HL-60 (cell line): ENCODE measurements at regions not wholly inside any gene's neighbourhood (a gene's known extent, or its start where the extent isn't known, plus 50 kb on each side); places are given as distances from the start of the nearest gene placed in this dataset.

Source experiments
- DNase-seq, 2 experiments: peaks; one replicate each; pipeline ENCODE4 v3.0.0-alpha.2; 2010 to 2020; ENCODE audit warnings: low read depth in 1 of 2, low spot score in 1 of 2
- H3K27ac ChIP-seq: fragments of 250-450 bp; sonication (Bioruptor Pico); replicated peaks from 2 replicates; pipeline ENCODE4 v1.5.1; 2020; ENCODE audit warnings: mild to moderate bottlenecking, moderate library complexity
- H3K27me3 ChIP-seq: fragments of 250-450 bp; sonication (Bioruptor Pico); 2 replicates; pipeline ENCODE4 v1.5.1; 2021; ENCODE audit warnings: mild to moderate bottlenecking, moderate library complexity; ENCODE audit not compliant: insufficient read depth, poor library complexity, severe bottlenecking
- H3K4me3 ChIP-seq: replicated peaks from 2 replicates; pipeline ENCODE4 v1.5.1; 2011; ENCODE audit warnings: mild to moderate bottlenecking, control low read depth, low read length; ENCODE audit not compliant: insufficient read depth
- GABPA ChIP-seq: IDR thresholded peaks from 2 replicates; pipeline ENCODE4 v1.6.1; 2012; ENCODE audit warnings: low read depth
- POLR2AphosphoS5 ChIP-seq: IDR thresholded peaks from 2 replicates; pipeline ENCODE4 v1.6.1; 2012; ENCODE audit warnings: low read depth
- SPI1 ChIP-seq: IDR thresholded peaks from 2 replicates; pipeline ENCODE4 v1.6.1; 2012; ENCODE audit warnings: low read depth, mild to moderate bottlenecking, borderline replicate concordance
- TF ChIP-seq, protein P1 (sequence below): IDR thresholded peaks from one replicate; pipeline ENCODE4 v1.5.1; 2011; ENCODE audit warnings: low read length, control low read depth, inconsistent platforms; ENCODE audit not compliant: insufficient read depth
- TF ChIP-seq, protein P2 (sequence below): IDR thresholded peaks from 2 replicates; pipeline ENCODE4 v1.6.1; 2012; ENCODE audit warnings: low read depth; ENCODE audit not compliant: insufficient replicate concordance

DNA sequence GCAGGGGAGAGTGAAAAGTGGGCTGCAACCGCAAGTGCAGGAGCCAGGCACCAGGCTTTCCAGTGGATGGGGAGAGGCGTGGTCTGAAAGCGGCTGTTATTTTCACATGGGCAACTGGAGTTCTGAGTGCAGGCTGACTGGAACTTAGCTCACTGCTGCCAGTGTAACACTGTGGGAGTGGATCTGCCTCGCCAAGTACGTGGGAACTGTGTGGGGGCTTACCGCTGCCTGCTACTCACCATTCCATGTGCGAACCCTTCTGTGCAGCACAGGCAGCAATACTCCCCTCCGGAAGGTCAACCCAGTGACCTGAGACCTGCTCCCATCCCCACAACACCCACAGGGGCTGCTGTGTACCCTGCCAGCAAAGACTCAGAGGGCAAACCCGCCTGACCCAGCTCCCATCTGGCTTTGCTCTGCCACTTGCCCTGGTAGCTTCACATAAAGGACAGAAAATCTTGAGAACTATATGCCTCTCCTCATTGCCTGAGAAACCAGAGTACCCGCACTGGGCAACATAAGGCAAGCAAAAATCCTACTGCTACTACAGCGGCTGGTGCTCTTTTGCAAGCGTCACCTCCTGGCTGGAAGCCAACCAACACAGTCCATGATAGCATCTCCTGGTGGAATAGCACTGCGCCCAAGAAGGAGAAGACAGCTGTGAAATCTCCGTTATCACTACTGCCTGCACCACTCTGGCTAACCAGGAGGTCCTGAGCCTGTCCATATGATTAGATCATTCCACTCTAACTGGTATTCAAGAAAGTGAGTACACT lies 54.4 kb upstream of the SIRPG start:
- TF ChIP-seq, protein P1, sequence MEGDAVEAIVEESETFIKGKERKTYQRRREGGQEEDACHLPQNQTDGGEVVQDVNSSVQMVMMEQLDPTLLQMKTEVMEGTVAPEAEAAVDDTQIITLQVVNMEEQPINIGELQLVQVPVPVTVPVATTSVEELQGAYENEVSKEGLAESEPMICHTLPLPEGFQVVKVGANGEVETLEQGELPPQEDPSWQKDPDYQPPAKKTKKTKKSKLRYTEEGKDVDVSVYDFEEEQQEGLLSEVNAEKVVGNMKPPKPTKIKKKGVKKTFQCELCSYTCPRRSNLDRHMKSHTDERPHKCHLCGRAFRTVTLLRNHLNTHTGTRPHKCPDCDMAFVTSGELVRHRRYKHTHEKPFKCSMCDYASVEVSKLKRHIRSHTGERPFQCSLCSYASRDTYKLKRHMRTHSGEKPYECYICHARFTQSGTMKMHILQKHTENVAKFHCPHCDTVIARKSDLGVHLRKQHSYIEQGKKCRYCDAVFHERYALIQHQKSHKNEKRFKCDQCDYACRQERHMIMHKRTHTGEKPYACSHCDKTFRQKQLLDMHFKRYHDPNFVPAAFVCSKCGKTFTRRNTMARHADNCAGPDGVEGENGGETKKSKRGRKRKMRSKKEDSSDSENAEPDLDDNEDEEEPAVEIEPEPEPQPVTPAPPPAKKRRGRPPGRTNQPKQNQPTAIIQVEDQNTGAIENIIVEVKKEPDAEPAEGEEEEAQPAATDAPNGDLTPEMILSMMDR: no peak
- TF ChIP-seq SPI1 (no peak), GABPA (no peak), POLR2AphosphoS5 (no peak)
- TF ChIP-seq, protein P2, sequence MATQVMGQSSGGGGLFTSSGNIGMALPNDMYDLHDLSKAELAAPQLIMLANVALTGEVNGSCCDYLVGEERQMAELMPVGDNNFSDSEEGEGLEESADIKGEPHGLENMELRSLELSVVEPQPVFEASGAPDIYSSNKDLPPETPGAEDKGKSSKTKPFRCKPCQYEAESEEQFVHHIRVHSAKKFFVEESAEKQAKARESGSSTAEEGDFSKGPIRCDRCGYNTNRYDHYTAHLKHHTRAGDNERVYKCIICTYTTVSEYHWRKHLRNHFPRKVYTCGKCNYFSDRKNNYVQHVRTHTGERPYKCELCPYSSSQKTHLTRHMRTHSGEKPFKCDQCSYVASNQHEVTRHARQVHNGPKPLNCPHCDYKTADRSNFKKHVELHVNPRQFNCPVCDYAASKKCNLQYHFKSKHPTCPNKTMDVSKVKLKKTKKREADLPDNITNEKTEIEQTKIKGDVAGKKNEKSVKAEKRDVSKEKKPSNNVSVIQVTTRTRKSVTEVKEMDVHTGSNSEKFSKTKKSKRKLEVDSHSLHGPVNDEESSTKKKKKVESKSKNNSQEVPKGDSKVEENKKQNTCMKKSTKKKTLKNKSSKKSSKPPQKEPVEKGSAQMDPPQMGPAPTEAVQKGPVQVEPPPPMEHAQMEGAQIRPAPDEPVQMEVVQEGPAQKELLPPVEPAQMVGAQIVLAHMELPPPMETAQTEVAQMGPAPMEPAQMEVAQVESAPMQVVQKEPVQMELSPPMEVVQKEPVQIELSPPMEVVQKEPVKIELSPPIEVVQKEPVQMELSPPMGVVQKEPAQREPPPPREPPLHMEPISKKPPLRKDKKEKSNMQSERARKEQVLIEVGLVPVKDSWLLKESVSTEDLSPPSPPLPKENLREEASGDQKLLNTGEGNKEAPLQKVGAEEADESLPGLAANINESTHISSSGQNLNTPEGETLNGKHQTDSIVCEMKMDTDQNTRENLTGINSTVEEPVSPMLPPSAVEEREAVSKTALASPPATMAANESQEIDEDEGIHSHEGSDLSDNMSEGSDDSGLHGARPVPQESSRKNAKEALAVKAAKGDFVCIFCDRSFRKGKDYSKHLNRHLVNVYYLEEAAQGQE: no peak
- DNase-seq: no peak
- no peak overlapping the region for H3K27ac ChIP-seq
- H3K4me3 ChIP-seq: no peak overlapping the region
- H3K27me3 ChIP-seq: no peaks in the 10 kb centered on the region

DNA sequence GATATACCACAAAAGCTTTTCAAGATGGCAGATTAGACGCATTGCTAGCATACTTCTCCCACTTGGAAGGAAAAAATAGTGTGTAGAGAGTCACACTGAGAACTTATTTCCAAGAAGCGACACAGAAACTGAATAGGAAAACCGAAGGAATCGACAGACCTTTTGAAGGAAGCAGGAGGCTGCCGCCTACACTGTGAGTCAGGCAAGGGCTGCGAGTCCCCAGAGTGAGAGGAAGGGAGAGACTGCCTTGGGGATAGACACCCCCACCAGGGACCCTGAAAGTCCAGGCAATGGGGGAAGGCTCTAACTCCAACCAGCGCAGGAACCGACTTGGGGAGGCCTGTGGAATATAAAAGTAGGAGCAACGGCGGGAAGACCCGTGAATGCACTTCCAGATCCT lies 53.7 kb upstream of the SIRPG start:
- Histone ChIP-seq H3K4me3 (no peak overlapping the region), H3K27ac (no peak overlapping the region), H3K27me3 (no peaks in the 10 kb centered on the region)
- TF ChIP-seq SPI1: no peak
- TF ChIP-seq POLR2AphosphoS5: no peak
- TF ChIP-seq, protein P1: no peak
- no peak for TF ChIP-seq GABPA
- TF ChIP-seq, protein P2: no peak
- no peak for DNase-seq

DNA sequence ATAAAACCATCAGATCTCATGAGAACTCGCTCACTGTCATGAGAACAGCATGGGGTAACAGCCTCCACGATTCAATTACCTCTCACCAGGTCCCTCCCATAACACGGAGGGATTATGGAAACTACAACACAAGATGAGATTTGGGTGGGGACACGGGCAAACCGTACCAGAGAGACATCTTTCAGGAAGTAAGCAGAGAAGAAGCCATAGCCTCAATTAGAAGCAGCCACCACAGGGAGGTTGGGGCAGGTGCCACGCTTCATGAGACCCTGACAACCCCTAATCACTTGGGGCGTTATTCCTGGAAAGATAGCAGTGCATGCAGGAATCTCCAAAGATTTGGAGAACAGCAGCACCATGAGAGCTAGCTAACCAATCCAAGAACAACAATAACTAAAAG lies 52.9 kb upstream of the SIRPG start:
- H3K27me3 ChIP-seq: no peaks in the 10 kb centered on the region
- H3K27ac ChIP-seq: no peak overlapping the region
- no peak overlapping the region for H3K4me3 ChIP-seq
- no peak for DNase-seq
- TF ChIP-seq SPI1 (no peak), POLR2AphosphoS5 (no peak), GABPA (no peak)
- TF ChIP-seq, protein P1: no peak
- TF ChIP-seq, protein P2: no peak
